ENCODE measurements at regions not wholly inside any gene's neighbourhood (a gene's known extent, or its start where the extent isn't known, plus 50 kb on each side); places are given as distances from the start of the nearest gene placed in this dataset.

DNA sequence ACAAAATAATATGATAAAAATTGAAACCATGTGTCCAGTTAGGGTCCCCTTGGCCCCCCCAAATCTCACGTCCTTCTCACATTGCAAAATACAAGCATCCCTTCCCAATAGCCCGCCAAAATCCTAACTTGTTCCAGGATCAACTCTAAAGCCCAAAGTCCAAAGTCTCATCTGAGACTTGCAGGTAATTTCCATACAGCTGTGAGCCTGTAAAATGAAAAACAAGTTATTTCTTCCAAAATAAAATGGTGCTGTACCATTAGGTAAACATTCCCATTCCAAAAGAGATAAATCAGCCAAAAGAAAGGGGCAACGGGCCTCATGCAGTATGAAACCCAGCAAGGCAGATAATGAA is 51.0 kb upstream of the COBL start:
- intact Hi-C loops (cut with micrococcal nuclease) = loop anchor here (2.0 kb wide), 1 partner anchor 205 kb away; no protein-coding TSS in a partner anchor
- peaks cover 0 to 4% (median under 1%) of the 10 kb centered on the region in 8 donors for H3K9me3 Mint-ChIP-seq
- no peaks in the 10 kb centered on the region for H3K4me1 ChIP-seq (ENCODE audit: insufficient read depth, low read length)
- POLR2A ChIA-PET (ENCODE audit: partially characterized antibody) = no interaction called here
- H3K4me3 ChIP-seq (ENCODE audit: low read length in 2 of 2) = no peak overlapping the region
- no peaks in the 10 kb centered on the region for H3K4me1 Mint-ChIP-seq
- no peak overlapping the region for H3K27ac Mint-ChIP-seq
- no peak overlapping the region for H3K27ac ChIP-seq (ENCODE audit: low read depth, low read length)
- H3K36me3 Mint-ChIP-seq = no peaks in the 10 kb centered on the region
- H3K27me3 Mint-ChIP-seq = peaks cover 2 to 3% of the 10 kb centered on the region in 2 donors
- CTCF ChIA-PET (ENCODE audit: partially characterized antibody) = no interaction called here
- H3K9me3 ChIP-seq (ENCODE audit: control insufficient read depth in 1 of 2, low read length in 2 of 2) = no peaks in the 10 kb centered on the region
- no peaks in the 10 kb centered on the region for H3K36me3 ChIP-seq (ENCODE audit: insufficient read depth, low read length)
- no peak overlapping the region for H3K4me3 Mint-ChIP-seq
- DNase-seq = no peak
- no peaks in the 10 kb centered on the region for H3K27me3 ChIP-seq (ENCODE audit: insufficient read depth, low read length)

DNA sequence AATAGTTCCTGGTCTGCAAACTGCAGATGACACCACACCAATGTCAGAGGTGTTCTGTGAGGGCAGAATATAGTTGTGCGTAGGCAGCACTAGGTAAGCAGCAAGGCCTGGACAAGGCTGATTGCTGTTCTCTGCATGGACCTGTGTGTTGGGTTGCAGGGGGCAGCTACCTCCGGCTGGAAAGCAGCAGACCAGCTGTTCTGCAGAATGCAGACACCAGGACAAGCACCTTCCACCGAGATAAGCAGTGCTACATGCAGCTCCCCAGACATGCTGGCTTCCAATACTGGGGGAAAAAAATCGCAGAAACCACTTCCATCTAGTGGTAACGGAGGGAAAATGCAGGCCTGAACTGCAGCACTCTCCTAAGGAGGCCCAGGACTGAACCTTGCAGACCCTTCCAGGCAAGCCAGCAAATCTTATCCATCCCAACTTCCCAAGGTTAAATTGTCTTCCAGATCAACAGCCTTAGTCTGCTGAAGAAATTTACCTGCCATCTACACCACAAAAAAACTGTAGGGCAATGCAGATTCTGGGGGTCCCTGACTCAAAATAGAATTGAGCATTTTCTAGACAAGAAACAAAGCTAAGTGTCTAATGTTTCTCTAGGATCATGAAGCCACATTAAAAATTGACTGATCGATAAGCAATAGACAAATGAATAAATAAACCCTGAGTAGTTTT is 50.5 kb upstream of the COBL start:
- H3K36me3 Mint-ChIP-seq = no peaks in the 10 kb centered on the region
- H3K27ac Mint-ChIP-seq = no peak overlapping the region
- Histone ChIP-seq H3K9me3 (ENCODE audit: control insufficient read depth in 1 of 2, low read length in 2 of 2) (no peaks in the 10 kb centered on the region), H3K4me1 (ENCODE audit: insufficient read depth, low read length) (no peaks in the 10 kb centered on the region), H3K4me3 (ENCODE audit: low read length in 2 of 2) (no peak overlapping the region), H3K36me3 (ENCODE audit: insufficient read depth, low read length) (no peaks in the 10 kb centered on the region), H3K27me3 (ENCODE audit: insufficient read depth, low read length) (no peaks in the 10 kb centered on the region), H3K27ac (ENCODE audit: low read depth, low read length) (no peak overlapping the region)
- intact Hi-C loops (cut with micrococcal nuclease) = loop anchor here (2.0 kb wide), 1 partner anchor 204 kb away; no protein-coding TSS in a partner anchor
- DNase-seq = no peak
- POLR2A ChIA-PET (ENCODE audit: partially characterized antibody) = no interaction called here
- H3K4me3 Mint-ChIP-seq = no peak overlapping the region
- CTCF ChIA-PET (ENCODE audit: partially characterized antibody) = no interaction called here
- H3K4me1 Mint-ChIP-seq = no peaks in the 10 kb centered on the region
- H3K9me3 Mint-ChIP-seq = peaks cover 0 to 8% (median 1%) of the 10 kb centered on the region in 8 donors
- peaks cover under 1 to 6% of the 10 kb centered on the region in 2 donors for H3K27me3 Mint-ChIP-seq

All from CD4-positive, alpha-beta memory T cell (primary cell).